GM21381 (cell line): ENCODE measurements at regions not wholly inside any gene's neighbourhood (a gene's known extent, or its start where the extent isn't known, plus 50 kb on each side); places are given as distances from the start of the nearest gene placed in this dataset.

Source experiments
- ATAC-seq: cut with Tn5 transposase; IDR thresholded peaks from one replicate; pipeline ENCODE4 v1.9.1; 2021; ENCODE audit warnings: mild to moderate bottlenecking, moderate library complexity; ENCODE audit not compliant: unreplicated experiment

- ATAC-seq = no peak
Observed at GRCh38 chr2:103462101-103462500, 700.3 kb downstream of the TMEM182 start.

DNA sequence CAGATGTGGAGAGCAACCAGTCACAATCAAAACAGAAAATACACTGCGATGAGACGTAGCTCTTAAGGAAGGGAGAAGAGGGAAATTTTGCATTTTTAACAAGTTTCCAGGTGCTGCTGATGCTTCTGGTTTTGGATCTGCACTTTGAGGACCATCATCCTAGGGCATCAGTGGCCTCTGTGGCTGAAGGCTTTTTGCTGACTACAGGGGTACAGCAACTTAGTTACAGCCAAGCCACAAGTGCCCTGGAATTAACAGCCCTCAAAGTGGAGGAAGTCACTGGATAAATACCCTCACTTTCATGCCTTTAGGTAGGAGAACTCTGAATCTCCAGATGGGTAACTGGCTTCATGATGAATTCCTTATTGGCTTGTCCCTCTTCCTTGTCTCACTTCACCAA, 700.9 kb downstream of the TMEM182 start:
- ATAC-seq = no peak

DNA sequence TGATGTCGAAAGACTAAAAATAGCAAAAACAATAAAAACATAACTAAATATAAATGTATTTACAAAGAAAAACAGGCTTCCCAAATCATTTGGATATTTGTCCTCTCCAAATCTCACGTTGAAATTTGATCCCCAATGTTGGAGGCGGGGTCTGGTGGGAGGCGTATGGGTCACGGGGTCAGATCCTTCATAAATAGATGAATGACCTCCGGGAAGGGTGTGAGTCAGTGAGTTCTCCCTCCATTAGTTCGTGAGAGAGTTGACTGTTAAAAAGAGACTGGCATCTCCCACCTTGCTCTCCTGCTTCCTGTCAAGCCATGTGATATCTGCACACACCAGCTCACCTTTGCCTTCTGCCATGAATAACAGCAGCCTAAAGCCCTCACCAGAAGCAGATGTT, 703.0 kb downstream of the TMEM182 start:
- no peak for ATAC-seq

DNA sequence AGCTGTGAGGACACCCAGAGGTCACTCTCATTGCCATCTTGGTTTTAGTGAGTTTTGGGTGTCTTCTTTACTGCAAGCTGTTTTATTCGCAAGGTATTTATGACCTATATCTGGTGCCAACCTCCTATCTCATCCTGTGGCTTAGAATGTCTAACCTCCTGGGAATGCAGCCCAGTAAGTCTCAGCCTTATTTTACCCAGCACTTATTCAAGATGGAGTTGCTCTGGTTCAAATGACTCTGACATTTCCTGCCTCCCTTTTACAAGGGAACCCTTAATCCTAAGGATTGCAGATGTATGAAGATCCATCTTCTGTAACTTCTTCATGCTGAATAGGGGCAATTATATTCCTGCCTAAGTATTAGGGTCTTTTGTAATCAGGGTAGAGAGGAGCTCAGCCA, 708.0 kb downstream of the TMEM182 start:
- ATAC-seq = no peak

GRCh38 chr2:103484906-103485305, 723.1 kb downstream of the TMEM182 start:
- no peak for ATAC-seq

DNA sequence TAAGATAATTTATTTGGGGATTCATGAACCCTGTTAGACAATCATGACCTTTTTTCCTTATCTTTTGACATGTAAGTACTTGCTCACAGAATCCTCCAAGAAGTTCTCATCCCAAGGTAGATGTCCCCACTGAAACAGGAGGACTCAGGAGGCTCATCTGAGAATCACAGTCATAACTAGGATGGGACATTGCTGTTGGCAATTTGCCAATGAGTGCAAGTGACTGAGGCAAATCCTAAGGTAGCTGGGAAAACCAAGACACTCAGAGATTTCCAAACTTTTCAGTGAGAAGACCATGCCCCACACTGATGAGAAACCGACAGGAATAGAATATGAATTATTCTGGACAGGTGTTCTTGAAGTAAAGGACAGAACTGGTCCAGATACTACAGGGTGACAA, 735.0 kb downstream of the TMEM182 start:
- no peak for ATAC-seq

DNA sequence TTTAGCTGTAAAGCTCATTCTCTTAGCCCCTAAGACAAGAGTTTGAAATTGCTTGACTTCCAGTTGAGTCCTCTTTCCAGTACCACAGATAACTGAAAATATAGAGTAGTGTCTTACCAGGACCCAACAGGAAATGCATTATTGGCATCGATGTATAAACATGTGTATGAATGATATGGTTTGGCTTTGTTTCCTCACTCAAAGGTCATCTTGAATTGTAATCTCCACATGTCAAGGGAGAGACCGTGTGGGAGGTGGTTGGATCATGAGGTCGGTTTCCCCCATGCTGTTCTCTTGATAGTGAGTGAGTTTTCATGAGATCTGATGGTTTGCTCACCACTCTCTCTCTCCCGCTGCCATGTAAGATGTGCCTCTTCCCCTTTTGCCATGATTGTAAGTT, 745.0 kb downstream of the TMEM182 start:
- no peak for ATAC-seq

DNA sequence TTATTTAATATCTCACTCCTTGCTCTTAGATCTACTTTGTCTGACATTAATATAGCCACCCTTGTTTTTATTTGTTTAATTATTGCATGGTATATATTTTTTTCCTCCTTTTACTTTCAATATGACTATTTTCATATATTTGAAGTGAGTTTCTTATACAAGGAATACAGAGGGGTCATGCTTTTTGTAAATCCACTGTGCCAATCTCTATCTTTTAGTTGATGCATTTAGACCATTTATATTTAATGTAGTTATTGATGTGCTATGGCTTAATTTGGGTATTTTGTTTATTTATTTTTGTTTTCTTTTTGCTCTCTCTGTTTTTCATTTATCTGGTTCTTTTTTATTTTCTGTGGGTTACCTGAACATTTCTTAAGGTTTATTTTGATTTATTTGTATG, 750.6 kb downstream of the TMEM182 start:
- ATAC-seq = no peak

- ATAC-seq = no peak
Observed at GRCh38 chr2:103520547-103520946, 758.7 kb downstream of the TMEM182 start.

DNA sequence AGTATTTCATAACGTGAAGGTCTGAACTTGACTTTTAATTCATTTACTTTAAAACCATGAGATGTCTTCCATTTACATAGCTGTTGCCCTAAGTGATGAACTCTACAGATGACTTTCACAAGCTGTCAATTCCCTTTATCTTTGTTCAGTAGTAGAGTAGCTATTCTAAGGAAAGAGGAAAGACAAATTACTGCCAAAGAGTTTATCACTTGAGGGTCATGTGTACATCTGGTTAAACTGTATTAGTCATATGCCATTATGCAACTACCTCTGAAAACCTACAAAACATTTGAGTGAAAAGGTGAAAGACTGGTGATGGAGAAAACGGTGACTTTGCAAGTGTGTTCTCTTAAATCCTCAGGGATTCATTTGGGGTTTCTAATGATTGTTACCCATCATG, 763.9 kb downstream of the TMEM182 start:
- ATAC-seq = no peak

- ATAC-seq = no peak
Observed at GRCh38 chr2:103526757-103527156, 764.9 kb downstream of the TMEM182 start.

DNA sequence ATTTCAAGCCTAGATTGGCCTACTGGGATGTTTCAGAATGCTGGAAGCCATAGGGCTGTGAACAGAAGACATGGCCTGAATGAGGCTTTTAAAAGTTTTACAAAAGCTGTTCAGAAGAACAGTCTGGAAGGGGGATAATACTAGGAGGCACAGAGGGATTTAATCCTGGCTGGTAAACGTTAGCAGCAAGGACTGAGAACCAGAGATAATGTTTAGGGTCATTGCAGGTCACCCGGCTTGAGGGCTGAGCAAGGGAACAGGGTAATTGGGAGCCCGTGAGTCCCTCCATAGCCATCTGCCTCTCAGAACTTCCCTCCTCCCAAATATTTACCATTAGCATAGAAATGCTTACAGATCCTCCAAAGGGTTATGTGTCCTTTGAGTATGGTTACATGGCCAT, 765.4 kb downstream of the TMEM182 start:
- no peak for ATAC-seq

GRCh38 chr2:103529798-103530502, 768.1 kb downstream of the TMEM182 start:
- ATAC-seq = no peak

DNA sequence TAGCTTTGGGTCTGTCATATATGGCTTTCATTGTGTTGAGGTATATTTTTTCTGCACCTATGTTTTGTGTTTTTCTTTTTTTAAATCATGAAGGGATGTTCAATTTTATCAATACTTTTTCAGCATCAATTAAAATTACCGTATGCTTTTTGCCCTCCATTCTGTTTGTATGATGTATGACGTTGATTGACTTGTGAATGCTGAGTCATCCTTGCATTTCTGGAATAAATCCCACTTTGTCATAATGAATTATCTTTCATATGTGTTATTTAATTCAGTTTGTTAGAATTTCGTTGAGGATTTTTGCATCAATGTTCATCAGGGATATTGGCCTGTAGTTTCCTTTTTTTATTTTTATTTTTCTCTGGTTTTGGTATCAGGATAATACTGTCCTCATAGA, 790.9 kb downstream of the TMEM182 start:
- no peak for ATAC-seq

GRCh38 chr2:103594823-103595222, 833.0 kb downstream of the TMEM182 start:
- no peak for ATAC-seq

DNA sequence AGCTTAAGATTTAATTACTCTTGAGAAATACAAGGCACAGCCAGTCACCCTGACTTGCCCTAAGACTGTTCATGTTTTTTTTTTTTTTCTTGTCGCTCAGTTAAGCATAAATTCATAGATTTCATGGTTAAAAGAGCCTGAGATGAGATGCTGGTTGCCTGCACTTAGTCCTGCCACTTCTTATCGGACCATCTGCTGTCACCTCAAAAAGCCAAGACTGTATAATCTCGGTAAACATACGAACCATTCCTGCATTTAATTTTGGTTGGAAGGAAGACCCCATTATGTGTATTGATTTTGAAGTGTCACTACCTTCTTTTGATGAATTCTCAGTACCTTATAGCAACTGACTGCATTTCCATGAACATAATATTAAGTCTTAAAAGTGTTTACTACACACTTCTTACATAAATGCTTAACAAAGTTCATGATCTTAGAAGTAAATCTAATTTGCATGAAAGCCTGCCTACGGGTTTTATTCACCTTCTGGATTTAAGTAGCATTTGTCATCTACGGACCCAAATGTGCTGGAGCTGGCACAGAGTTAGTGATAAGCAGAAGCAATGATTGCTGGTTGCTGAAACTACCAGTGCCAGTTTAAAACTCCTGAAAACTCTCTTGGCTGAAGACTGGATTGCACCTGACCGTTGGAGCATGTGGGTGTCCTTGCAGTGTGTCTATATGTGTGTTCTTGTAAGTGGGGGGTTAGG, 843.4 kb downstream of the TMEM182 start:
- ATAC-seq = no peak

DNA sequence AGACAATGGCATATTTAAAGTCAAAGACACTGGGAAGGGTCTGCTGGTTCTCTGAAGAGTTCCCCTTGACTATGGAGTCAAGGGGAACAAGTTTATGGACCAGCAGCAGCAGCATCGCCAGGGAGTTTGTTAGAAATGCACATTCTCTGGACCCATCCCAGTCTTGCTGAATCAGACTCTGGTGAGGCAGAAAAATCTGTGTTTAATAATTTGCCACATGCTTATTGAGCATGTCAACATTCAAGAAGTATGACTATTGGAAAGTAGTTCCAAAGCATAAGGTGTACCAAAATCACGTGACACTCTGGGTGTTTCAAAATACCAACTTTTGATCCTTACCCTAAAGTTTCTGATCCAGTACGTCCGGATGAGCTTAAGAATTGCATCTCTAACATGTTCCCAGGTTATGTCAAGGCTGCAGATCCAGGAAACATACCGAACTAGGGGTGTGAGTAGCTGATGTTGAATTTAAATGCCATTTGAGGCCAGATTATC, 853.8 kb downstream of the TMEM182 start:
- no peak for ATAC-seq

DNA sequence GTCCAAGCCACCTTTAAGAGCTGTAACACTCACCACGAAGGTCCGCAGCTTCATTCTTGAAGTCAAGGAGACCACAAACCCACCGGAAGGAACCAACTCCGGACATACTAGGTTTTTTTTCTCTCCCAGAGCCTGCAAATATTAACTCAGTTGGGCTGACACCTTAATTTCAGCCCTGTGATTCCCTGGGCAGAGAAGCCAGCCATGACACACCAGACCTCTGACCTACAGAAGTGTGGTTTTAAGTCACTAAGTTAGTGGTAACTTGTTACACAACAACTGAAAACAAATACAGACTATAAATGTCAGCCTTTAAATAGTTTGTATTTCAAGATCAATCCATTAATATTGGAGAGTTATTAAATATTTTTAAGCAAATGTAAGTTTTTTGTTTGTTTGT, 855.1 kb downstream of the TMEM182 start:
- no peak for ATAC-seq

- ATAC-seq = no peak
Observed at GRCh38 chr2:103618112-103618511, 856.3 kb downstream of the TMEM182 start.

- no peak for ATAC-seq
Observed at GRCh38 chr2:103627301-103627700, 865.5 kb downstream of the TMEM182 start.

GRCh38 chr2:103638978-103639377, 877.1 kb downstream of the TMEM182 start:
- ATAC-seq = no peak

DNA sequence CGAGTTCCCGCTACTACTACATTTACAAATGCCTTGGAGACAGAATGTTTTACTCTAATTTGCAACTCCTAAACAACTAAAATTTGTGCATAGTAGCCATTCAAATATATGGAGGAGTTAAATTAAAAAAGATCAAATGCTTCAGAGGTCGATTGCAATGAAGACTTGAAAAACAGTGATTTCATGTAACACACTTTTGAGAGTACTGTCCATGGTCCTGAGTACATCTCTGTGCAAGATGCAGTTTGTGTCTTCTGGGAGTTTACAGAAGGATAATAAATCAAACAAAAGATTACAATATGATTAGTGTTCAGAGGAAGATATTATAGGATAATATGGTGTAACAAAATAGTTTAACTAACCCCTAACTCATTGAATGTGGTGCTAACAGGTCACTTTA, 894.7 kb downstream of the TMEM182 start:
- no peak for ATAC-seq

DNA sequence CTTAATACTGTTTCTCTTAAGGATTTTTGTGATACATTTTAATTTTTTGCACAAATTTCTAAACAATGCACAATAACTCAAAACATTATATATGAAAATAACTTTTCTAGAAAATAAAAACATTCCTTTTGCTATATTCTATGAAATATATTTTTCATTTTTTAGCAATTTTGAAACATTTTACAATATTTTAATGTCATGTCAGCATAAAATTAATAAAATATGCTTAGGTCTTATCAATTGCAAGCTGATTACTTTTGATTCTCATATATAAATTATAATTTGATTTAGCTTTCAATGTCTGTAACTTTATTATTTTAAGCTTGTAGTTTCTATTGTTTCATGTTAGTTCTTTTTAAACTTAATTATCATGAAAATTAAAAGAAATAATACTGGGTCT, 898.7 kb downstream of the TMEM182 start:
- no peak for ATAC-seq
